Stimulated activated CD4-positive, alpha-beta T cell treated with anti-CD3 and anti-CD28 coated beads, TNF-alpha, amount 100 ng/mL, for 48 hours (primary cell): ENCODE measurements at regions not wholly inside any gene's neighbourhood (a gene's known extent, or its start where the extent isn't known, plus 50 kb on each side); places are given as distances from the start of the nearest gene placed in this dataset.

ENCODE experiments used
- DNase-seq, 3 donors: peaks; one replicate each; pipeline ENCODE4 v3.0.0-alpha.2; 2020; ENCODE audit warnings: low read depth in 3 of 3

DNA sequence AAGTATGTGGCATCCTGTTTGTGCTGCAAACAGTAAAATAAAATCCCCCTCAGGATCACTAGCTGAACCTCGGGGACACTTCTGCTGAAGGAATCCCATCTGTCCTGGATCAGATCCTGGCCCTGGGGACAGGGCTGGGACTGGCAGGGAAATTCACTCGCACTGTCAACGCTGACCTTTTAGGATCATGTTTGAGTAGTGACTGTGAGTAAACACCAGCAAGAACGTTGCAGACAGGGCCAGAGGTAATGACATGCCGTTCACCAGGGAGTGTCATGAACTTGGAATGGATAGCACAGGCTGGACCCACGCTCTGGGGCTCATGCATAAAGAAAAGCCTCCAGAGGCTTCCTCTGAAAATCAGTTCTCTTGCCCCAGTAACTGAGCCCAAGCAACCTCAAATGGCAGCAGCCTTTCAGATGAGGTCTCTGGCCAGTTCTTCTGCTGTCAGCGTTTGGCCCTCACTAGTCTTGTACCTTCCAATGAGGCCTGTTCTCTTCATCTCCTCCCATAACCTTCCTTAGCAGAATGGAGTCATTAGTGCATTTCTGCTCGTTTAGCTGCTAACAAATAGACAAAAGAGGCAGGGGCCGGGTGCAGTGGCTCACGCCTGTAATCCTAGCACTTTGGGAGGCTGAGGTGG lies 51.0 kb upstream of the BARX2 start:
- DNase-seq = no peak

DNA sequence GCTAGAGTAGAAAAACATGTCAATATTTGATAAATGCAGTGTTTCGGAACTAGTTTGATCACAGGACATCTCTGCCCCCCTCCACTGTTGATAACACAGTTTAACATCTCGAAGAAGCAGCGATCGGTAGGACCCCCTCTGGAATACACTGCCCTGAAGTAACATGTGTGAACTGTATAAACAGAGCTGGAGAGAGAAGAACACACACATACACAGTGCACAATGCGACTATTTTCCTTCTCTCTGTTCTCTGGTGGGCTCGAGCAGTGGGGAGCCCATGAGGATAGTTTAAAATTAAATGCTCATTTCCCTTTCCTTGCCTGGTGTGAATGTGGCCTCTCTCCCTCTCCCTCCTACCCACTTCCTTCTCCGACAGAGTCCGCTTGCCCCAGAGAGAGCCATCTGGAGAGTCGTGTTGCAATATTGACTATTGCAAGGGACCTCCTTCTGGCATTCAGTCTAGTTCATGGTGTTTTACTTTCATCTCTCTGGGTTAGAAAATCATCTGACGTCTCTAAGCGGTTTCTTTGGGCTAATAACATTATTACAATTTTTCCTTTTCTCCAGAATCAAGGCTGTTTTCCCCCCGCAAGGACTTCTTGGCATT lies 51.6 kb upstream of the BARX2 start:
- no peak for DNase-seq

DNA sequence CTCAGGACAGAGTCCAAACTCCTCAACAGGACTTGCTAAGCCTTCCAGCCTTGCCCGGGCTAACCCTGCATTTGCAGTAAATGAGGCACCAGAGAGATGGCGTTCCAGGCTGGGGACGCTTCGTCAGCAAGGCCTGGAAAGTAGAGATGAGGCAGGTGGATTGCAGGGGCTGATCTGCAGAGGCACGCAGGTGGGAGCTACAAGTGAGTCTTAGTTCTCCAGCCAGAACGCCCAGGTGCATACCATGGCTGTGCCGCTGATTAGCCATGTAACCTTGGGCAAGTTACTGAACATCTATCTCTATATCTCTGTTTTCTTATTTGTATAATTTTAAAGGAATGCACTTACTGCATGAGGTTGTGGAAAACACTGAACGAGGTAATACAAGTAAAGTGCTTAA lies 52.7 kb upstream of the BARX2 start:
- no peak for DNase-seq

DNA sequence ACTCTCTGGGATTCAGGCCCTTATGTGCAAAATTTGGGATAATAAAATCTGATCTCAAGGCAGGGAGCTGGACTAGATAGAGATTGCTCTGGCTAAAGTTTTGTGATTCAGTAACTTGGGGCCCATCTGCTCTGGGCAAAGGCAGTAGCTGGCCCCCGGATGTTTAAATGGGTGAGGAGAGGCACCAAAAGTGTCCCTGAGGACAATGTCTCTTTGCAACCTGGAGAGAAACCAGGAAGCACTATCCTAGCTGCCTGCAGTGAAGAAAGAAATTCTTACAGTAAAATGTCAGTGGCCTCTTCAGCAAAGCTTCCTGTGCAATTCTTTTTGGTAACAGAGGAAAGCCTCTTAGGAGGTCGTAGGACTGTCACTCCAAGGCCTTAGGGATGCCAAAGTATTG lies 54.6 kb upstream of the BARX2 start:
- DNase-seq = no peak

DNA sequence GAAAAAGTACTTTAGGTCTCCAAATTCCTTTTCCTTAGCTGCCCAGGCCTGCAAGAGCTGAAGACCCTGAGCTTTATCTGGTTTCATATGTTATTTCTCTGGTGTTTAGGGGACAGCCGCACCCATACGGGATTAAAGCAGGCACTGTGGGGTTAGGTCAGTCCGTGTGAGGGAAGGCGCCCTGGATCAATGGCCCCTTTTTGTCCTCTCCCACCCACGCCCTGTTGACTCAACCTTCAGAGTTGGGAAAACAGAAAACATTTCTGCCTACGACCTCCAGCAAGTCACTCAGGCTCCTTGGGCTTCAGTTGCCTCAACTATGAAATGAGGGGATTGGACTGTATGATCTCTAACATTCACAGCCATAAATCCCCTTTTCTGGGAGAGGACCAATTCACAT lies 55.2 kb upstream of the BARX2 start:
- DNase-seq = no peak

DNA sequence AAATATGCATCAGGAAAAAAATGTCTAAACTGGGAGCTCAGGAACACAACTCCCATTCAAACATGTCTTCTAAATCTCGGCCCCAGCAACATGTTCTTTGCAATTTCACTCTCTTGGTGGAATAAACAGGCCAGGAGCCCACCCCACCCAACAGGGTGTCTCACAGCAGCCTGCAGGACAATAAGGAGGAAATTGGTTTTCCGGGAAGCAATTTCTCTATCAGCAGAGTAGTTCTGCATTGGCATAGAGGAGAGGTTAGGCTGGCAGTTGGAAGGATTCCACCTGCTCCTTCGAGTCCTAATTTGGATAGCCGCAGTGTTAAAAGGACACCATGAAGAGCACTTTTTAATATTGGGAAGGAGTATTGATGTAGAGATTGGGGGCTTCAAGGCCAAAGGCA lies 55.9 kb upstream of the BARX2 start:
- no peak for DNase-seq

DNA sequence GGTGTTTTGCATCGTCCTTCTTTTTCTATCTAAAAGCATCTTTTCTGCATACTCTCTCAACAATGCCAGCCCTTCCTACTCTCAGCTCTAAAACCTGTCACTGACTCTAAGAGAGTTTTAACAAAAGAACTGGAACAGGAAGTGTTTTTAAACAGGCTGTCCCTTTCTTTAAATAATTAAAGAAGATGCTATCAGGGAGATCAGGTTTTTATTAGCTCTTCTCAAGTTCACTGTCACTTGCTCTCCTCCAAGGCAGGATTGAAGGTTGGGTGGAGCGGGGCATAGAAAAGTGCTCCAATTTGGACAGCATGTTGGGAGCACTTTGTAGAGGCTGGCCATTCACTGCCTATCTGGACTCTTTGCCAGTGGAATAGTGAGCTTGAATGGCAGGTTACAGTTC lies 56.4 kb upstream of the BARX2 start:
- no peak for DNase-seq

DNA sequence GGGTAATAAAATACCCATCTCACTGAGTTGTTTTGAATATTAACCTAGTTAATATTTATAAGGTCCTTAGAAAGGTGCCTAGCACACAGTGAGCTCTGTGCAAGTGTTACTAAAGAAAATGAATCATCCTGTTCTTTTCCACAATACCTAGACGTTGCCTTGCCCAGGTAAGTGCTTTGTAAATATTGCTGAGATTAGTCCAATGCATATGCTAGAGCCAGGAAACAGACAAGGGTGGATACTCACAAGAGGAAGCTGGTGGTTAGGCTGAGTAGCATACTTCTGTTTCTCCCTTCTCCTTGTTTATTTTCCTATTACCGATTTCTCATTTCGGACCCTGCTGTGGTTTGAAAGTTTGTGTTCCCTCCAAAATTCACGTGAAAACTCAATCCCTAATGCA lies 58.1 kb upstream of the BARX2 start:
- no peak for DNase-seq

DNA sequence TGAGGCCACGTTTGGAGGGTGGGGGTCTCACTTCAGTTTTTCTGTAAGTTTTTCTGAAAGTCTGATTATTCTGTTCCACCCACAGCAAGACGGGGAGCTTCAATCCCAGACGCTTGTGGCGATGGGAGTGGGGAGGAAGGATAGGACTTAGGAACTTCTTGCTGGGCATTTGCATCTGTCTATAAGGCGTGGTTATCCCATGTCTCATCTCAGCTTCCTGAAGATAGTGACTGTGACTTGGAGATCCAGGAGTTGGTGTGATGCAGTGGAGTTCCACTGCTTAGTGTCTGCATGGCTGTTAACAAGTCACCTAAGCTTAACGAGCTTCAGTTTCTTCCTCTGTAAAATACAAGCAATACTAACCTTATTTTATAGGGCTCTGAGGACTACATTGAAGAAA lies 58.9 kb upstream of the BARX2 start:
- DNase-seq = no peak

DNA sequence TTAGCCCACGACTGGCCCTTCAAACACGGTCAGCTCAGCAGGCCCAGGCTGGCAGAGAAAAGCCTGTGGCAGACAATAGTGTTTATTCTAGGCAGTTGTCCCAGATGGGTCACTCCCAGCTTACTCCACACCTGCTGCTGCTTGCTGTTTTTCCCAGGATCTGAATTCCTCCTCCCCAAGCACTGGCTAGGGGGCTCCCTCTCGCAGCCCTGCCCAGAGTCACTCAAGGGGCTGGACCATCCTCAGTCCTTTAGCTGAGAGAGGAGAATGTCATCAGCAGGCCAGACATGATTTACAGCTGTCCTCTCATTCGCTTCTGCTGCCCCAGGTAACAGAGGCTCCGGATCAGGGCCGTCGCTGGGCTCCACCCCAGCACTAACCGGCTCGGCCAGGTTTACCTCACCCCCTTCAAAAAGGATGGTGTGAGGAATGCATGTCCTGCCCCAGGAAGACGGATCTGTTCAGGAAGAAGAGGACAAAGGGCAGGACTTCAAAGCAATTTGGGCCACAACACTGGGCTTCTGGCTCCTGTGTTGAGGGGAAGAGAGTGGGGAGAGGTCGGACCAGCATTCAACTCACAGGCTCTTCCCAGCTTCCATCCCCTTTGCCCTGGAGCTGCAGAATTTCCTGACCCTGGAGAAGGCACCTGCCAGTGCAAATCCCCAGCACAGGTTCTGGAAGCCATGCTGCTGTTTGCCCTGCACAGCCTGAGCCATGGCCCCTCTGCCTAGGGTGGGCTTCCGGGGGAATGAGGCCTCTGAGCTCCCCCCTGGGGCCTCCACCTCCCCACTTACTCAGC lies 59.7 kb upstream of the BARX2 start:
- no peak for DNase-seq

DNA sequence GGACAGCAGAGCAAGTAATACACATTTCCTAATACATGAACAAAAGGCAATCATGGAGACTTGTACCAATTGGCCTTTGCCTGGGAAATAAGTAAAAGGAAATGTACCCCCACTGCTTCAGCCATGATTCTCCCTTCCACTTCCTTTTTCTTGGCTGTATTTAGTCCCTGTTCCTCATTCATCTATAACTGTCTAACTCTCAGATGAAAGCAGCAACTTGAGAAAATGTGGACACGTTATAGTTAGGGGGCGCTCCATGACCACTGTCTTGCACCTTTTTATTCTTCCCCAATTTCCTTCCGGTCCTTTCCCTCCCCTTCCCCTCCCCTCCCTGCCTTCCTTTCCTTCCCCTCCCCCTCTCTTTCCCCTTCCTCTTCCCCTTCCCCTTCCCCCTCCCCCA lies 61.3 kb upstream of the BARX2 start:
- DNase-seq = no peak

DNA sequence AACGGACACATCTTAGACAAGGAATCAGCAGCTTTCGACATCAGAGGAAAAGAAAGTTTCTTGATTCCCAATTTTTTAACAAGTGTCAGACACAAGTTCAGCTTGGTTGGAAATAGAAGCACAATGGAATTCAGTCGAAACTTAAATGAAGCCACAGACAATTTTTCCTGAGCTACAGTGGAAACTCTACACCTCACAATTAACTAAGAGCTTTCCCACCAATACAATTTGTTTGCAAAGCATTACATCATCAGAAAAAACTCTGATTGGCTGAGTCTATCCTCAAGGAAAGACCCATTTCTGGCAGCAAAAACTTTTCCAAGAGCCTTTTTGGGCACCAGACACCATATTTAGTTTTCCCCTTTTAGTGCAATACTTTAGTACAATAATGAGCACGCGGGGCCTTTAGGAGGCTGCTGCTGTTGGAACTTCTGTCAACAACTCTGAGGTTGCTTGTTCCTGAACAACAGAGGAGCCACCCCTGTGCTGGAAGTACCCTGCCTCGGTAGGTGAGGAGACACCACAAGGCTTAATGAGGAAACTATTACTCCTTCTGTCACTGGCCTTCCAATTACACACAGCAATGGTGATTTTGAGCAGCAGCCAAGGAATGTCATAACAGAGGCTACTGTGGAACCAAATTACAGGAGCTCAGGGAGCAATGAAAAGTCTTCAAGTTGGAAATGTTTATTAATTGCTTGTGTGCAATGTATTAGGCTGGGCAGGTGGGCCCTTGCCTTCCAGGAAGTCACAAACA lies 61.9 kb upstream of the BARX2 start:
- no peak for DNase-seq

DNA sequence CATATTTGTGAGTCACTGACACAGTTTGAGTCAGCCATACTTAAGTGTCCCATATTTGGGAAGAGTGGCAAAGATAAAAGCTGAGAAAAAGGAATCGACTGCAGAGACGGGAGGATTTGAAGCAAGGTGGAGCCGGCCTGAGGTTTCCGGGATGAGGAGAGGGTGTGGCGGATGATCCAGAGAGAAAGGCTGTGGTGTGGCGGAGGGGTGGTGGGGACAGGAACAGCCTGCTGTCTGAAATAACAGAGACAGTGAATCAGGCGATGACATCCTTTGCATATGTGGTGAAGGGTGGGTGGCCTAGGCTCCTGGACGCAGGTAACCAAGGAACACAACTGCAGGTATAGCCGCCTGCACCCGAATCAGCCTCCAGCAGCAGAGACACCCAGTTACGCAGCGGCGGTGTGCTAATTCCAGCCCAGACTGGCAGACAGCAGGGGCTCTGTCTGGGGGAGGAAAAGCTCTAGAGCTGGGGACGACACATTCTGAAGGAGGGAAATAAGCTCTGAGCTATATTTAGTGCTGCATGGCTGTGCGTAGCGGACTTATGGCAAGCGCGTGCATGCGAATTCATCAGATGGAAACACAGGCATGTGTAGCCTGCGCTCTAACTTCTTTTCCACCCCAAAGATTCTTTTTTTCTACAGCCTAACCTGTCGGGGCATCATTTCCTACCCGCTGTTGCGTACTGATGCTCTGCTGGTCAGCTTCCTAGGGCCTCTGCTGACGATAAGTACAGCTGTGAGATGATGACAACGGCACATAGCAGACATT lies 62.7 kb upstream of the BARX2 start:
- no peak for DNase-seq

DNA sequence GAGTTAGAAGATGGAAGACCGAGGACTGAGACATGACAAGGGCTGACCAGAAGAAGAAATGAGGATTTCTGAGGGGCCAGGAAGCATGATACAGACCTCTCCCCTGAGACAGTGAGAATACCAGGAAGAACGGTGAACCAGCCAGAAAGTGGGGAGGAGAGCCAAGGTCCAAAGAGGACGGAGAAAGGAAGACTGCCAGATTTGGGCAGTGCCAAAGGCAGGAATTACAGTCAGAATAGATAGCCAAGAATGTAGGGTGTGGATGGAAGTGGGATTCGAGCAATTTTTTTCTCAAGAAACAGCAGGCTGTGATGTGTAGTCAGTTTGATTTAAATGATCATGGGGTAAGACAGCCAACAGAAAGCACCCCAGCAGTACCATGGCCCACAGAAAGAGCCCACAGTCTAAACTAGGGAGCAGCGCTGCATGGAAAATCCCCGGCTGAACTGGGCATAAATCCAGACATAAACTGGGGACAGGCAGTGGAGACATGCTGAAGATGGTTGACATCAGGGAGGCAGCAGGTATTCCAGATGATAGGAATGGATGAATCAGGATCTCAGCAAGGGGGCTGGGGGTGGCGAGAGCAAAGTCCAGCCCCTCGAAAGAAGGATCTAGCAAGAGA lies 67.3 kb upstream of the BARX2 start:
- no peak for DNase-seq

DNA sequence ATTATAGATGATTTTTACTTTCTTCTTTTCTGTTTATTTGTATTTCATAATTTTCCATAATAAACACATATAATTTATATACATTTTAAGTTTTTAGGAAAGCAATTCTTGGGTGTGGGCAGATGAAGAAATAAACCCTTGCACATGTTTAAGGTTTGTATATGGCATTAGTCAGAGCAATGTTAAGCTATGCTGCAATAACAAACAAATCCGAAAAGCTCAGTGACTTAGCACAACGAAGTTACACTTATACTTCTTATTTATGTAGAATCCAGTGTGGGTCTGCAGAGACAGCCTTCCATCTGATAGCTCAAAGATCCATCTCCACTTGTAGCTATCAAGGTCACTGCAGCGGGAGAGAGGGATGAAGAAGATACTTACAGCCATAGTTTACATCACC lies 68.5 kb upstream of the BARX2 start:
- no peak for DNase-seq

DNA sequence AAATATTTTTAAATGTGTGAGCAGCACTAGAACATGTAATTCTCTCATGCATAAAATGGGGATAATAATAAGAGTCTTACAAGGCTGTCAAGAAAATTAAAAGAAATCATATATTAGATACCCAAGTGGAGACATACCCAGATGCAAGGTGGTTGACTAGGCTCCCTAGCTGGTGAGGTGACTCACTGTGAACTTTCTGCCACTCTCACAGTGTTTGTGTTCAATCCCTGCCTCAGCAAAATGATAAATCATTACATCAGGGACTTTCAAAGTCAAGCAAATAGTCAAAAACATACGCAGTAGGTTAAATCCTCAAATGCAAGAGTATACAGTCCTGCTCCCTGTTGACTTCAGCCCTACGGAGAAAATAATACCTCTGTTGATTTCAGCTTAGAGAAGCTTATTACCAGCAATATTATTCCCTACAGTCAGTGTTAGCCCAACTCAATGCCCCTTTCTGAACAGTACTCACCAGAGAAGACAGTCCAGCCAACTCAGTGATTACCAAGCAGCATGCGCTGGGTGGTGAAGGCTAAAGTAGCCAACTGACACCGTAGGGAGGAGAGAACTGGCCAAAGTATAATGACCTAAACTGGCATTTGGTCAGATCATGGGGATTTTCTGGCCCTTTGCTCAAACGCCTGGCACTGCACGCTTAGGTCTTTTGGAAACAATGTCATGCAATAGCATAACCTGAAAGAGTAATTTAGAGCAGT lies 73.1 kb upstream of the BARX2 start:
- DNase-seq = no peak

DNA sequence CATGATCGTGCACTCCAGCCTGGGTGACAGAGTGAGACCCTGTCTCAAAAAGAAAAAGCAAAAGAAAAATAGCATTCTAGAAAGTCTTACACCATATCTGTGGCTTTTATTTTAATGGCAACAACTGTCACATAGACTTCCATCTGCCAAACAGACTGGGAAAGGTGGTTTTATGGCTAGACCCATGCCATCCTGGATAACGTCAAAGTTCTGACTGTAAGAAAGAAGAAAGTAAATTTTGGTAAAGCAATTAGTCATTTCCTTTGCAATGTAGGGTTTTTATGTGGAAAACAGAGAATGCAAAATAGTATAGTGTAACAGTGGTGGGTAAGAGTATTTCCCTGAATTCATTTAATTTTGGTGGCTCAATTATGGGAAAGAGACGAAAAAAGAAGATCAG lies 75.5 kb upstream of the BARX2 start:
- DNase-seq = no peak

DNA sequence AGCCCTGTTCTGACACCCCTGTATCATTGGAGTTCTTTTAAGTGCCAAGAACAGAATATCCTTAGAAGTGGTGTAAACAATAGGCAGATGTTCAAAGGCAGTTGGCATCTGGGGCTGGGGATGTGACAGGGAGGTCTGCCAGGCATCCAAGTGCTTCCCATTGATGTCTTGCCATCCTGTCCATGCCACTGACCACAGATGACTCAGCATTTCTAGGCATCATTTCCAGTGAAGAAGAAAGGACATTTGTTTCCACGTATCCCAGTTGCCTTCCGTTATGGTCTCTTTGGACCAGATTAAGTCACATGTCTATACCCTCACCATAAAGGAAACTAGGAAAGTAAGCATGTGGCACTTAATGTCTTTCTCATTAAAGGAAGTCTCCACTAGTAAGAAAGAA lies 76.7 kb upstream of the BARX2 start:
- DNase-seq = no peak

DNA sequence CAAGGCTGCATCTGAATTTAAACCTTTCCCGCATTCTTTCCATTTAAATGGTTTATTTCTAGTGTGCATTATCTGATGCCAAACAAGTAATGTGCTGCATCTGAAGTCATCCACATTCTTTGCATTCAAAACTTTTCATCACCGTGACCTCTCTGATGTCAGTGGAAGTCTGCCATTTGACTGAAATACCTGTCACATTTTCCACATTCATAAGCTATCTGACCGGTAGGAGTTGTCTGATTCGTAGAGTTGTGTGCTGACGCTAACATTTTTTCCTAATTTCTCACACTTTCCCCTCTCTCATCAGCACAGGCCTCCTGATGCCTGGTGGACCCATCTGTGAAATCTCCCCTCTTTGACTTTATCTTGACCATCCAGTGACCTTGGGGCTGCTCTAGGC lies 79.9 kb upstream of the BARX2 start:
- DNase-seq = no peak

DNA sequence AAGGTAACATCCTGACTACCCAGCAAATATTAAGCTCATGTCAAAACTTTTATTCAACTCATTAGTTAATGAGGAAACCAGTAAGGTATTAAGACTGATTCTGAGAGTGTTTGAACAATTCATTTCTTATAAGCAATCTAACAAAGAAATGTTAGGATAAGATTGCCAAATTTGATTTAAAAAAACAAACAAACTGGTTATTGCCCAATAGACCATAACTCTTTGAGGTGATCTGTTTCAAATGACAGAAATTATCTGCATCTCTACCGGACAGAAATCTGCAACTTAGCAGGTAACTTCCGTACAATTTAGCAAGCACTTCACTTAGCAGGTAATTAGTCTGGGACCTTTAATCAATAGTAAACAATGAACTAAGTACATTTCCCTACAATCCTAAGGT lies 82.9 kb upstream of the BARX2 start:
- DNase-seq = no peak

DNA sequence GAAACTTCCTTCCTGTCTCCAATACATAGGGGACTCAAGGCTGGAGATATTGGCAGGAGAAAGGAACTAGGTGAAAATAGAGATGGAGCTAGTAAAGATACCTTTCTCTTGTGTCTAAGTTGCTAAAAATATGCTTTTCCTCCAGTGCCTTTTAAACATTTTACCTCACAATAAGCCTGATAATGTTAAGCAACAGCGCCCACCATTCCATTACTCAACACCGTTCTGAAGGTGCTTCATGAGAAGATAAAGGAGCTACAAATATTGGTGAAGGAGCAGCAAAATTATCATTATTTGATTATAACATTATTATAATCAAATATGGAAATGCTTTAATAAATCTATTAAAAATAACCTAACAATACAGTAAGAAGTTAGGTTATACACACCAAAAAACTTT lies 83.6 kb upstream of the BARX2 start:
- DNase-seq = no peak
